ENCODE measurements at regions not wholly inside any gene's neighbourhood (a gene's known extent, or its start where the extent isn't known, plus 50 kb on each side); places are given as distances from the start of the nearest gene placed in this dataset.

GRCh38 chr16:85466989-85467388 lies 146.1 kb upstream of the GSE1 start:
- H3K4me3 ChIP-seq (replicated peaks in 1 of 3): no peak overlapping the region
- intact Hi-C loops (cut with DNase I): no loop called here
- no peaks in the 10 kb centered on the region for H3K36me3 ChIP-seq
- TF ChIP-seq POLR2A (IDR thresholded peaks at IDR 0.05) (no peak), CTCF (IDR thresholded peaks at IDR 0.05) (no peak)
- H3K9me3 ChIP-seq: no peaks in the 10 kb centered on the region
- WGBS, 2 donors: 94 to 99% methylated on average over 5 to 12 of the region's 12 CpGs
- no peak for DNase-seq
- H3K27me3 ChIP-seq: no peaks in the 10 kb centered on the region
- H3K27ac ChIP-seq: peak overlapping the region in 1 of 3 donors; percentile 64
- peaks cover 53 to 66% of the 10 kb centered on the region in 2 donors for H3K4me1 ChIP-seq

- TF ChIP-seq POLR2A (IDR thresholded peaks at IDR 0.05) (no peak), CTCF (IDR thresholded peaks at IDR 0.05) (no peak)
- H3K4me1 ChIP-seq: peaks cover 37 to 62% of the 10 kb centered on the region in 2 donors
Measured at GRCh38 chr16:85469929-85470590, 143.1 kb upstream of the GSE1 start.

GRCh38 chr16:85470873-85471272 lies 142.2 kb upstream of the GSE1 start:
- TF ChIP-seq POLR2A (IDR thresholded peaks at IDR 0.05): no peak
- TF ChIP-seq CTCF (IDR thresholded peaks at IDR 0.05): no peak
- intact Hi-C loops (cut with DNase I): no loop called here
- WGBS, 2 donors: 59 to 63% methylated on average over 7 to 10 of the region's 13 CpGs
- H3K27me3 ChIP-seq: no peaks in the 10 kb centered on the region
- H3K4me3 ChIP-seq (replicated peaks in 1 of 3): no peak overlapping the region
- no peaks in the 10 kb centered on the region for H3K36me3 ChIP-seq
- H3K27ac ChIP-seq: peak overlapping the region; percentile 34 to 67 (median 47)
- peaks cover 37 to 60% of the 10 kb centered on the region in 2 donors for H3K4me1 ChIP-seq
- DNase-seq: peak; percentile 82 to 85
- H3K9me3 ChIP-seq: no peaks in the 10 kb centered on the region

More at GRCh38 chr16:85469929-85470590, 143.1 kb upstream of the GSE1 start:
- 86 to 93% methylated on average over 8 to 19 of the region's 20 CpGs for WGBS, 2 donors
- intact Hi-C loops (cut with DNase I): no loop called here
- no peaks in the 10 kb centered on the region for H3K27me3 ChIP-seq
- H3K9me3 ChIP-seq: no peaks in the 10 kb centered on the region
- H3K27ac ChIP-seq: peak overlapping the region; percentile 34 to 67 (median 47)
- H3K4me3 ChIP-seq (replicated peaks in 1 of 3): no peak overlapping the region
- DNase-seq: no peak
- no peaks in the 10 kb centered on the region for H3K36me3 ChIP-seq

- WGBS, 2 donors: 53 to 59% methylated on average over 15 of the region's 15 CpGs
- peak; percentile 83 to 85 for DNase-seq
- TF ChIP-seq POLR2A (IDR thresholded peaks at IDR 0.05) (no peak), CTCF (IDR thresholded peaks at IDR 0.05) (peak in 1 of 6 experiments; percentile 28)
Measured at GRCh38 chr16:85471469-85472431, 141.4 kb upstream of the GSE1 start.

More at GRCh38 chr16:85471469-85472431, 141.4 kb upstream of the GSE1 start:
- Histone ChIP-seq H3K27ac (peak overlapping the region; percentile 34 to 67 (median 47)), H3K4me1 (peaks cover 32 to 57% of the 10 kb centered on the region in 2 donors), H3K9me3 (no peaks in the 10 kb centered on the region), H3K27me3 (no peaks in the 10 kb centered on the region), H3K4me3 (replicated peaks in 1 of 3) (no peak overlapping the region), H3K36me3 (no peaks in the 10 kb centered on the region)
- intact Hi-C loops (cut with DNase I): no loop called here

Measured in thyroid gland (tissue), 4 donors.